ENCODE measurements at regions not wholly inside any gene's neighbourhood (a gene's known extent, or its start where the extent isn't known, plus 50 kb on each side); places are given as distances from the start of the nearest gene placed in this dataset.

GRCh38 chr3:197408177-197408957 is 110.0 kb upstream of the DLG1 start:
- Histone ChIP-seq H3K79me2 (no peaks in the 10 kb centered on the region), H2AFZ (no peak overlapping the region), H3K4me1 (ENCODE audit: insufficient read depth) (no peaks in the 10 kb centered on the region), H3K9me3 (ENCODE audit: low read depth) (no peaks in the 10 kb centered on the region), H4K20me1 (ENCODE audit: insufficient read depth, poor library complexity, severe bottlenecking) (no peaks in the 10 kb centered on the region), H3K27me3 (no peaks in the 10 kb centered on the region), H3K9me2 (replicated peaks; ENCODE audit: insufficient read depth) (no peaks in the 10 kb centered on the region), H3K4me3 (no peak overlapping the region), H3K36me3 (replicated peaks; ENCODE audit: insufficient read depth, low read depth) (no peaks in the 10 kb centered on the region), H3K27ac (peak overlapping the region; percentile 72), H3K4me2 (no peak overlapping the region)
- TF ChIP-seq EZH2 (IDR thresholded peaks at IDR 0.05; ENCODE audit: borderline replicate concordance) (no peak), CTCF (IDR thresholded peaks at IDR 0.05; ENCODE audit: poor library complexity) (no peak), EZH2phosphoT487 (IDR thresholded peaks at IDR 0.05; ENCODE audit: low read depth, severe bottlenecking, unreplicated experiment) (no peak)
- 51% methylated on average over 9 of the region's 9 CpGs for WGBS (ENCODE audit: low lambda C conversion rate, missing lambda C conversion rate)
- peak; percentile 29 for DNase-seq (ENCODE audit: low spot score)

GRCh38 chr3:197407526-197407925 is 109.1 kb upstream of the DLG1 start:
- Histone ChIP-seq H3K27me3 (no peaks in the 10 kb centered on the region), H2AFZ (no peak overlapping the region), H3K4me3 (no peak overlapping the region), H3K36me3 (replicated peaks; ENCODE audit: insufficient read depth, low read depth) (no peaks in the 10 kb centered on the region), H3K9me3 (ENCODE audit: low read depth) (no peaks in the 10 kb centered on the region), H3K4me2 (no peak overlapping the region), H4K20me1 (ENCODE audit: insufficient read depth, poor library complexity, severe bottlenecking) (no peaks in the 10 kb centered on the region), H3K27ac (peak overlapping the region; percentile 72), H3K79me2 (no peaks in the 10 kb centered on the region), H3K4me1 (ENCODE audit: insufficient read depth) (no peaks in the 10 kb centered on the region), H3K9me2 (replicated peaks; ENCODE audit: insufficient read depth) (no peaks in the 10 kb centered on the region)
- 81% methylated on average over 3 of the region's 3 CpGs for WGBS (ENCODE audit: low lambda C conversion rate, missing lambda C conversion rate)
- no peak for TF ChIP-seq EZH2phosphoT487 (IDR thresholded peaks at IDR 0.05; ENCODE audit: low read depth, severe bottlenecking, unreplicated experiment)
- TF ChIP-seq CTCF (IDR thresholded peaks at IDR 0.05; ENCODE audit: poor library complexity) = no peak
- TF ChIP-seq EZH2 (IDR thresholded peaks at IDR 0.05; ENCODE audit: borderline replicate concordance) = no peak
- DNase-seq (ENCODE audit: low spot score) = no peak

GRCh38 chr3:197407053-197407452 is 108.6 kb upstream of the DLG1 start:
- H3K4me3 ChIP-seq = no peak overlapping the region
- no peak overlapping the region for H3K27ac ChIP-seq
- no peaks in the 10 kb centered on the region for H3K27me3 ChIP-seq
- no peaks in the 10 kb centered on the region for H3K9me2 ChIP-seq (replicated peaks; ENCODE audit: insufficient read depth)
- H3K4me2 ChIP-seq = no peak overlapping the region
- no peaks in the 10 kb centered on the region for H3K4me1 ChIP-seq (ENCODE audit: insufficient read depth)
- TF ChIP-seq EZH2phosphoT487 (IDR thresholded peaks at IDR 0.05; ENCODE audit: low read depth, severe bottlenecking, unreplicated experiment) (no peak), EZH2 (IDR thresholded peaks at IDR 0.05; ENCODE audit: borderline replicate concordance) (no peak)
- H3K36me3 ChIP-seq (replicated peaks; ENCODE audit: insufficient read depth, low read depth) = no peaks in the 10 kb centered on the region
- no peak for DNase-seq (ENCODE audit: low spot score)
- H4K20me1 ChIP-seq (ENCODE audit: insufficient read depth, poor library complexity, severe bottlenecking) = no peaks in the 10 kb centered on the region
- no peaks in the 10 kb centered on the region for H3K79me2 ChIP-seq
- H3K9me3 ChIP-seq (ENCODE audit: low read depth) = no peaks in the 10 kb centered on the region
- no peak overlapping the region for H2AFZ ChIP-seq
- WGBS (ENCODE audit: low lambda C conversion rate, missing lambda C conversion rate) = 92% methylated on average over 15 of the region's 15 CpGs

GRCh38 chr3:197406266-197406665 is 107.9 kb upstream of the DLG1 start:
- H3K9me3 ChIP-seq (ENCODE audit: low read depth) = no peaks in the 10 kb centered on the region
- no peak overlapping the region for H2AFZ ChIP-seq
- no peak overlapping the region for H3K4me2 ChIP-seq

More at GRCh38 chr3:197406266-197406665, 107.9 kb upstream of the DLG1 start:
- Histone ChIP-seq H3K4me1 (ENCODE audit: insufficient read depth) (no peaks in the 10 kb centered on the region), H4K20me1 (ENCODE audit: insufficient read depth, poor library complexity, severe bottlenecking) (no peaks in the 10 kb centered on the region), H3K27me3 (no peaks in the 10 kb centered on the region), H3K36me3 (replicated peaks; ENCODE audit: insufficient read depth, low read depth) (no peaks in the 10 kb centered on the region), H3K4me3 (no peak overlapping the region), H3K9me2 (replicated peaks; ENCODE audit: insufficient read depth) (no peaks in the 10 kb centered on the region), H3K79me2 (no peaks in the 10 kb centered on the region), H3K27ac (no peak overlapping the region)
- peak; percentile 46 for DNase-seq (ENCODE audit: low spot score)
- 79% methylated on average over 7 of the region's 7 CpGs for WGBS (ENCODE audit: low lambda C conversion rate, missing lambda C conversion rate)
- TF ChIP-seq CTCF (IDR thresholded peaks at IDR 0.05; ENCODE audit: poor library complexity) (no peak), EZH2phosphoT487 (IDR thresholded peaks at IDR 0.05; ENCODE audit: low read depth, severe bottlenecking, unreplicated experiment) (no peak), EZH2 (IDR thresholded peaks at IDR 0.05; ENCODE audit: borderline replicate concordance) (no peak)

All from hepatocyte (in vitro differentiated cells).